ENCODE measurements at regions not wholly inside any gene's neighbourhood (a gene's known extent, or its start where the extent isn't known, plus 50 kb on each side); places are given as distances from the start of the nearest gene placed in this dataset.
"Not testable (repeated sequence)": the region's sequence is repeated elsewhere in the genome, so short reads cannot be mapped to it uniquely, and the experiment has no call there.

- no peak for DNase-seq (ENCODE audit: low spot score)
- H2AK5ac ChIP-seq (ENCODE audit: low read depth, low read length) = no peak overlapping the region
- no peak overlapping the region for H2BK15ac ChIP-seq (ENCODE audit: low read length)
- no peak overlapping the region for H3K27ac ChIP-seq (replicated peaks; ENCODE audit: low read length)
- no peak overlapping the region for H3K23ac ChIP-seq (ENCODE audit: low read depth, low read length, poor library complexity)
- no peak overlapping the region for H3K4ac ChIP-seq (ENCODE audit: low read length)
- no peaks in the 10 kb centered on the region for H3K27me3 ChIP-seq (ENCODE audit: control insufficient read depth in 3 of 3, insufficient read depth in 3 of 3, low read depth in 1 of 3, low read length in 3 of 3)
- H3K9ac ChIP-seq (ENCODE audit: low read depth, low read length, poor library complexity) = no peak overlapping the region
- H4K8ac ChIP-seq (ENCODE audit: low read depth, low read length) = no peak overlapping the region
- no peaks in the 10 kb centered on the region for H3K79me1 ChIP-seq (ENCODE audit: low read depth, low read length)
- no peak overlapping the region for H4K91ac ChIP-seq (ENCODE audit: low read depth, low read length, poor library complexity)
- no peaks in the 10 kb centered on the region for H3K4me1 ChIP-seq (ENCODE audit: control insufficient read depth in 2 of 2, insufficient read depth in 1 of 2, low read depth in 1 of 2, low read length in 2 of 2)
- H3K18ac ChIP-seq (ENCODE audit: low read length) = no peak overlapping the region
- no peak overlapping the region for H3K4me3 ChIP-seq (ENCODE audit: low read length in 2 of 2)
- no peak overlapping the region for H2AFZ ChIP-seq (ENCODE audit: low read length)
- no peak overlapping the region for H3K14ac ChIP-seq (ENCODE audit: low read length)
- H2BK5ac ChIP-seq (ENCODE audit: low read length) = no peak overlapping the region
- no peak overlapping the region for H2BK120ac ChIP-seq (ENCODE audit: low read depth, low read length)
- WGBS, 2 donors (ENCODE audit: extremely low coverage in 2 of 2, insufficient read length in 2 of 2, insufficient replicate concordance in 1 of 2) = no CpG with 5 or more reads among the region's 15 CpGs
- no peak overlapping the region for H3K4me2 ChIP-seq (ENCODE audit: insufficient read depth, low read length, poor library complexity, severe bottlenecking)
- no peak overlapping the region for H2BK12ac ChIP-seq (ENCODE audit: low read length)
- peaks cover 0 to 1% of the 10 kb centered on the region in 2 donors for H3K9me3 ChIP-seq (replicated peaks in 1 of 2; ENCODE audit: control insufficient read depth in 2 of 2, insufficient read depth in 1 of 2, low read depth in 1 of 2, low read length in 2 of 2)
- H3K36me3 ChIP-seq (replicated peaks in 1 of 2; ENCODE audit: control insufficient read depth in 2 of 2, insufficient read depth in 2 of 2, low read length in 2 of 2) = no peaks in the 10 kb centered on the region
These were observed 766.4 kb upstream of the DEFB115 start for GRCh38 chr20:30491016-30491415.

DNA sequence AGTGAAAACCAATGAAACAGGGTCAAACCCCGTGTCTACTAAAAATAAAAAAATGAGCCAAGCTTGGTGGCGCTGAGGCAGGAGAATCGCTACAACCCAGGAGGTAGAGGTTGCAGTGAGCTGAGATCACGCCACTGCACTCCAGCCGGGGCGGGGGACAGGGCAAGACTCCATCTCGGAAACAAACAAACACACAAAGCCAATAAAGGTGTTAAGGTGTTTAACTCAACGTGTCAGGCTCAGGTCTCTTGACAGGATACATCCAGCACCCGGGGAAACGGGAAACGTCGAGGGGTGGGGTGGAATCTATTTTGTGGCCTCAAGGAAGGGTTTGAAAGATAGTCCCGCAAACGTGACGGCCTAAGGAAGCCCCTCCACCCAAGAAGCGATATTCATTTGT lies 760.8 kb upstream of the DEFB115 start:
- not testable (repeated sequence) for DNase-seq (ENCODE audit: low spot score); H2BK15ac ChIP-seq (ENCODE audit: low read length); H4K8ac ChIP-seq (ENCODE audit: low read depth, low read length); H3K14ac ChIP-seq (ENCODE audit: low read length); H2BK5ac ChIP-seq (ENCODE audit: low read length); H2AFZ ChIP-seq (ENCODE audit: low read length); H3K23ac ChIP-seq (ENCODE audit: low read depth, low read length, poor library complexity); H3K27ac ChIP-seq (replicated peaks; ENCODE audit: low read length); H3K9ac ChIP-seq (ENCODE audit: low read depth, low read length, poor library complexity); H3K18ac ChIP-seq (ENCODE audit: low read length); H3K4me1 ChIP-seq (ENCODE audit: control insufficient read depth in 2 of 2, insufficient read depth in 1 of 2, low read depth in 1 of 2, low read length in 2 of 2); H3K4ac ChIP-seq (ENCODE audit: low read length); H3K9me3 ChIP-seq (replicated peaks in 1 of 2; ENCODE audit: control insufficient read depth in 2 of 2, insufficient read depth in 1 of 2, low read depth in 1 of 2, low read length in 2 of 2); H3K79me1 ChIP-seq (ENCODE audit: low read depth, low read length); H2AK5ac ChIP-seq (ENCODE audit: low read depth, low read length); H2BK120ac ChIP-seq (ENCODE audit: low read depth, low read length); H3K4me2 ChIP-seq (ENCODE audit: insufficient read depth, low read length, poor library complexity, severe bottlenecking); H2BK12ac ChIP-seq (ENCODE audit: low read length); H3K36me3 ChIP-seq (replicated peaks in 1 of 2; ENCODE audit: control insufficient read depth in 2 of 2, insufficient read depth in 2 of 2, low read length in 2 of 2); H3K4me3 ChIP-seq (ENCODE audit: low read length in 2 of 2); H4K91ac ChIP-seq (ENCODE audit: low read depth, low read length, poor library complexity); H3K27me3 ChIP-seq (ENCODE audit: control insufficient read depth in 3 of 3, insufficient read depth in 3 of 3, low read depth in 1 of 3, low read length in 3 of 3)
- WGBS, 2 donors (ENCODE audit: extremely low coverage in 2 of 2, insufficient read length in 2 of 2, insufficient replicate concordance in 1 of 2) = no CpG with 5 or more reads among the region's 16 CpGs

GRCh38 chr20:30497191-30497590 lies 760.3 kb upstream of the DEFB115 start:
- not testable (repeated sequence) for H3K23ac ChIP-seq (ENCODE audit: low read depth, low read length, poor library complexity); H3K4me2 ChIP-seq (ENCODE audit: insufficient read depth, low read length, poor library complexity, severe bottlenecking); DNase-seq (ENCODE audit: low spot score); H3K27ac ChIP-seq (replicated peaks; ENCODE audit: low read length); H3K27me3 ChIP-seq (ENCODE audit: control insufficient read depth in 3 of 3, insufficient read depth in 3 of 3, low read depth in 1 of 3, low read length in 3 of 3); H3K36me3 ChIP-seq (replicated peaks in 1 of 2; ENCODE audit: control insufficient read depth in 2 of 2, insufficient read depth in 2 of 2, low read length in 2 of 2); H3K4ac ChIP-seq (ENCODE audit: low read length); H3K9me3 ChIP-seq (replicated peaks in 1 of 2; ENCODE audit: control insufficient read depth in 2 of 2, insufficient read depth in 1 of 2, low read depth in 1 of 2, low read length in 2 of 2); H3K79me1 ChIP-seq (ENCODE audit: low read depth, low read length); H3K4me3 ChIP-seq (ENCODE audit: low read length in 2 of 2); H4K91ac ChIP-seq (ENCODE audit: low read depth, low read length, poor library complexity); H2BK12ac ChIP-seq (ENCODE audit: low read length); H2BK120ac ChIP-seq (ENCODE audit: low read depth, low read length); H2BK5ac ChIP-seq (ENCODE audit: low read length); H3K4me1 ChIP-seq (ENCODE audit: control insufficient read depth in 2 of 2, insufficient read depth in 1 of 2, low read depth in 1 of 2, low read length in 2 of 2); H2AK5ac ChIP-seq (ENCODE audit: low read depth, low read length); H2AFZ ChIP-seq (ENCODE audit: low read length); H3K9ac ChIP-seq (ENCODE audit: low read depth, low read length, poor library complexity); H3K18ac ChIP-seq (ENCODE audit: low read length); H4K8ac ChIP-seq (ENCODE audit: low read depth, low read length); H2BK15ac ChIP-seq (ENCODE audit: low read length); H3K14ac ChIP-seq (ENCODE audit: low read length)
- WGBS, 2 donors (ENCODE audit: extremely low coverage in 2 of 2, insufficient read length in 2 of 2, insufficient replicate concordance in 1 of 2) = no CpG with 5 or more reads among the region's 15 CpGs

- H3K79me1 ChIP-seq (ENCODE audit: low read depth, low read length) = no peaks in the 10 kb centered on the region
- no peak overlapping the region for H4K8ac ChIP-seq (ENCODE audit: low read depth, low read length)
- peak overlapping the region; percentile 58 for H3K27ac ChIP-seq (replicated peaks; ENCODE audit: low read length)
- H2BK15ac ChIP-seq (ENCODE audit: low read length) = no peak overlapping the region
- H2AFZ ChIP-seq (ENCODE audit: low read length) = no peak overlapping the region
- no peak overlapping the region for H3K14ac ChIP-seq (ENCODE audit: low read length)
- no peaks in the 10 kb centered on the region for H3K4me1 ChIP-seq (ENCODE audit: control insufficient read depth in 2 of 2, insufficient read depth in 1 of 2, low read depth in 1 of 2, low read length in 2 of 2)
- H3K18ac ChIP-seq (ENCODE audit: low read length) = no peak overlapping the region
- no peaks in the 10 kb centered on the region for H3K27me3 ChIP-seq (ENCODE audit: control insufficient read depth in 3 of 3, insufficient read depth in 3 of 3, low read depth in 1 of 3, low read length in 3 of 3)
- H3K9ac ChIP-seq (ENCODE audit: low read depth, low read length, poor library complexity) = no peak overlapping the region
- no peaks in the 10 kb centered on the region for H3K9me3 ChIP-seq (replicated peaks in 1 of 2; ENCODE audit: control insufficient read depth in 2 of 2, insufficient read depth in 1 of 2, low read depth in 1 of 2, low read length in 2 of 2)
- no peak overlapping the region for H3K4ac ChIP-seq (ENCODE audit: low read length)
- no peak overlapping the region for H2BK12ac ChIP-seq (ENCODE audit: low read length)
- H2BK120ac ChIP-seq (ENCODE audit: low read depth, low read length) = no peak overlapping the region
- H3K4me3 ChIP-seq (ENCODE audit: low read length in 2 of 2) = no peak overlapping the region
- no peak overlapping the region for H3K23ac ChIP-seq (ENCODE audit: low read depth, low read length, poor library complexity)
- no peak overlapping the region for H2AK5ac ChIP-seq (ENCODE audit: low read depth, low read length)
- peak overlapping the region; percentile 18 for H3K4me2 ChIP-seq (ENCODE audit: insufficient read depth, low read length, poor library complexity, severe bottlenecking)
- no CpG with 5 or more reads among the region's 1 CpG for WGBS, 2 donors (ENCODE audit: extremely low coverage in 2 of 2, insufficient read length in 2 of 2, insufficient replicate concordance in 1 of 2)
- H2BK5ac ChIP-seq (ENCODE audit: low read length) = no peak overlapping the region
- H3K36me3 ChIP-seq (replicated peaks in 1 of 2; ENCODE audit: control insufficient read depth in 2 of 2, insufficient read depth in 2 of 2, low read length in 2 of 2) = no peaks in the 10 kb centered on the region
- no peak for DNase-seq (ENCODE audit: low spot score)
- no peak overlapping the region for H4K91ac ChIP-seq (ENCODE audit: low read depth, low read length, poor library complexity)
These were observed 758.3 kb upstream of the DEFB115 start for GRCh38 chr20:30499123-30499522.
